Epithelial cell of proximal tubule (primary cell): ENCODE measurements at regions not wholly inside any gene's neighbourhood (a gene's known extent, or its start where the extent isn't known, plus 50 kb on each side); places are given as distances from the start of the nearest gene placed in this dataset.

Source experiments
- DNase-seq: peaks from one replicate; pipeline ENCODE4 v3.0.0-alpha.2; 2011; ENCODE audit warnings: low read depth
- H3K4me3 ChIP-seq: 2 replicates; pipeline ENCODE4 v1.5.1; 2011; ENCODE audit warnings: low read depth, mild to moderate bottlenecking, low read length
- TF ChIP-seq, protein P1 (sequence below): conservative IDR thresholded peaks from 2 replicates; pipeline ENCODE4 v1.5.1; 2012; ENCODE audit warnings: low read depth, mild to moderate bottlenecking, low read length

DNA sequence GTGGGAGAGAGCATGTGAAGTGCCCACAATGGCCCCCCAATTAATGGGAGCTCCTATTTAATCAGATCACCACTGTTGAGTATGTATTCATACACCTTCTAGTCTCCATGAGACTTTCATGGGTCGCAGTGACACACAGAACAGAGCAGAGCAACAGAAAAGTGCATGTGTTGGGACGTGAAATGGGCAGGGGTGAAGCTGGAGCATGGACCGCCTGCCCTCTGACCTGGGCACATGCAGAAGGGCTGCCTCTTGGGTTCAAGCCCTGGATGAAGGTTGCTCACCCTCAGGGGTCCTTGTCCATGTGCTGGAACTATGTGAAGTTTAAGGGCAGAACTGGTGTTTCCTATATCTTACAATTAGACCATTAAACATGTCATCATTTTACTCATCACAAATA is 106.0 kb upstream of the PHACTR3 start:
- TF ChIP-seq, protein P1, sequence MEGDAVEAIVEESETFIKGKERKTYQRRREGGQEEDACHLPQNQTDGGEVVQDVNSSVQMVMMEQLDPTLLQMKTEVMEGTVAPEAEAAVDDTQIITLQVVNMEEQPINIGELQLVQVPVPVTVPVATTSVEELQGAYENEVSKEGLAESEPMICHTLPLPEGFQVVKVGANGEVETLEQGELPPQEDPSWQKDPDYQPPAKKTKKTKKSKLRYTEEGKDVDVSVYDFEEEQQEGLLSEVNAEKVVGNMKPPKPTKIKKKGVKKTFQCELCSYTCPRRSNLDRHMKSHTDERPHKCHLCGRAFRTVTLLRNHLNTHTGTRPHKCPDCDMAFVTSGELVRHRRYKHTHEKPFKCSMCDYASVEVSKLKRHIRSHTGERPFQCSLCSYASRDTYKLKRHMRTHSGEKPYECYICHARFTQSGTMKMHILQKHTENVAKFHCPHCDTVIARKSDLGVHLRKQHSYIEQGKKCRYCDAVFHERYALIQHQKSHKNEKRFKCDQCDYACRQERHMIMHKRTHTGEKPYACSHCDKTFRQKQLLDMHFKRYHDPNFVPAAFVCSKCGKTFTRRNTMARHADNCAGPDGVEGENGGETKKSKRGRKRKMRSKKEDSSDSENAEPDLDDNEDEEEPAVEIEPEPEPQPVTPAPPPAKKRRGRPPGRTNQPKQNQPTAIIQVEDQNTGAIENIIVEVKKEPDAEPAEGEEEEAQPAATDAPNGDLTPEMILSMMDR = no peak
- DNase-seq = no peak
- H3K4me3 ChIP-seq = no peak overlapping the region

DNA sequence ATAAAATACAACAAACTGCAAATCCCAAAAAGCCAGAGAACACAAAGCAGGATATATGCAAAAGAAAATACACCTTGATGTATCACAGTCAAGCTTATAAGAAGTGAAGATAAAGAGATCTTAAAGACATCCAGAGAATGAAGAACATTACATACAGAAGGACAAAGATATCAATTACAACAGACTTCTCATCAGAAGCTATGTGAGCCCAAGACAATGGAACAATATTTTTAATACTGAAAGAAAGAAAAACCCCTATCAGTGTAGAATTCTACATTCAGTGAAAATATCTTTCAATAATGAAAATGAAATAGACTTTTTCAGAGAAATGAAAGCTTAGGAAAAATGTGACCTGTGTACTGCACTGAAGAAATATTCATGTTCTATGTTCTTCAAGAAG is 104.5 kb upstream of the PHACTR3 start:
- TF ChIP-seq, protein P1 = no peak
- DNase-seq = no peak
- H3K4me3 ChIP-seq = no peak overlapping the region

DNA sequence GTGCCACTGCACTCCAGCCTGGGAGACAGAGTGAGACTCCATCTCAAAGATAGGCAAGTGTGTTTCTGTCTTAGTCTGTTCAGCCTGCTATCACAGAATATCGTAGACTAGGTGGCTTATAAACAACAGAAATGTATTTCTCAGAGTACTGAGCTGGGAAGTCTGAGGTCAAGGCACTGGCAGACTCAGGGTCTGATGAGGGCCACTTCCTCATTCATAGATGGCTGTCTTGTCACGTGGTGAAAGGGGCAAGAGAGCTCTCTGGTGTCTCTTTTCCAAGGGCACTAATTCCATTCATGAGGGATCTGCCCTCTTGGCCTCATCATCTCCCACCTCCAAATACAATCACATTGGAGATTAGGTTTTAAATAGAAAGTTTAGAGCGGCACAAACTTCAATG is 95.6 kb upstream of the PHACTR3 start:
- DNase-seq = no peak
- H3K4me3 ChIP-seq = no peak overlapping the region
- TF ChIP-seq, protein P1 = no peak

DNA sequence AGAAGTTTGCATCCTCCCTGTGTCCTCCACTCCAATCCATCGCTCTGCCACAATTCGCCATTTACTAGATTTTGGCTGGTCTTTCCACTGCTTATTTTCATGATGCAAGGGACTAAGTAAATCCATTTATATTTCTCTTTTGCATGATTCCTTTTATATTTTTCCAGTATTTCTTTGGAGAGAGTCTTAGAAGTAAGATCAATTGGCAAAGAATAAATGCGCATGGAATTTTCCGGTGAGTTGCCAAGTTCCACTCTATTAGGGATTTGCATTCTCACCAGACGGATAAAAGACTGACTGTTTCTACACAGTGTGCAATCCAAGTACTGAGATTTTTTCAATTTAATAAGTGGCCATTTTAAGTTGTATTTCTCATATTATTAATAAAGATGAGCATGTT is 91.7 kb upstream of the PHACTR3 start:
- DNase-seq = no peak
- TF ChIP-seq, protein P1 = no peak
- no peak overlapping the region for H3K4me3 ChIP-seq

DNA sequence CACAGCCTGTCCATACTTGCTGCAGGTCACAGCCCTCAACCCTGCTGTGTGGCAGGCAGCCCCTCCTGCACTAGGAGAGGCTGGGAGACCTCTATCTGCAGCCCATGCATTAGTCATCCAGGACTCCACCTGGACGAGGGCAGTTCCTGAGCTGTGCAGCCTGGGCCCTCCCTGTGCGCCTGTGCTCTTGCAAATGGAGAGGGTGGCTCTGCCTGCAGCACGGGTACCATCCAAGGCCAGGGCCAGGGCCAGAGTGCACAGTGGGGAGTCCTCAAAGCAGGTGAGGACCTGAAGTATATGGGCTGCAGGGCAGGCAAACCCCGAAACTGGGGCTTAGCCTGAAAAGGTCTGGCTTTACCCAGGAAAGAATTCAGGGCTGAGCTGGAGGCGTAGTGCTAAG is 89.8 kb upstream of the PHACTR3 start:
- TF ChIP-seq, protein P1 = no peak
- H3K4me3 ChIP-seq = no peak overlapping the region
- DNase-seq = no peak

DNA sequence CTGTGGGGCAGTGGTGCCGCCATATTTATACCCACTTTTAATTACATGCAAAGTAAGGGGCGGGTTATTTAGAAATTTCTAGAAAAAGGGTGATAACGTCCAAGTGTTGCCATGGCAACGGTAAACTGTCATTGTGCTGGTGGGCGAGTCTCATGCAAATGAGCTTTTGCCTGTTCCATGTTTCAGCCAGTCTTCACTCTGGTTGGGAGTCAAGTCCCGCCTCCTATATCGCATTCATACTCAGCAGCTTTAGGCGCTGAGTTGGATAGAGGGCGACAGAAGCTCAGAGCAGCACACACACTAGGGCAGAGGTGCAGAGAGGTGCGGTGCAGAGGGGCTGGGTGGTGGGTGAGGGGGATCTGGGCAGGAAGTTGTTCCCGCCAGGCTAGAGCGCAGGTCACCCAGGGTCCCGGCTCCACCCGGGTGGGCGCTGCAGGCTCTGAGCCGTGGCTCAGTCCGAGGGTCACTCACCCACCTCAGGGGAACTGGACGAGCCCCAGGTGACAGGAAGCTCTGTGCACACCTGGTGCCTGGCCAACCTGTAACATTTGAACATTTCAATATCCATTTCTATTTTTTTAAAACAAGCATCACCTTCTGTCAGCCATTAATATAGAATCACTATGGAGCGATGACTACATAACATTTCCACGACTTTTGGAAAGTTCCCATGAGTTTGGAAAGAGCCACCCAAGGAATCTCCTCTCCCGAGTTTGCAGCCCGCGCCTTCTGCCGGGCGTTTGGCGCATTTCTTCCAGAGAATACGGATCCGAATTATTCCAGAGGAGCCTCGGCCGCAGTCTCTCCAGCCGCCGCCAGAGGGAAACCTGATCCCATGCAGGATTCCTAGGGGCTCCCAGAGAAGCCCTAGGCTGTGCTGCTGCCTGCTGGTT is 89.1 kb upstream of the PHACTR3 start:
- H3K4me3 ChIP-seq = no peak overlapping the region
- no peak for DNase-seq
- TF ChIP-seq, protein P1 = peak; percentile 86

DNA sequence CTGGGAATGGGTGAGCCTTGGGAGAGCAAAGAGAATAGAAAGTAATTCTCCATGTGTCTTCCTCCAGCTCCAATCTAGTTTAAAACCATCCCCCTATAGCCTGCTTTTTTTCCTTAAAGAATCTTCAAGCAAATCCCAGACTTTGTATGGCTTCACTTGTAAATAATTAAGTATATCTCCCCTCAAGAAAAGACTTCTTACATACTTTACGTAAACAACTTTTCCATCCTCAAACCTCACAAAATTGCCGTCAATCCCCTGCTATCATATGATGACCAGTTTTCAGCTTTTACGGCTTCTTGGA is 88.5 kb upstream of the PHACTR3 start:
- TF ChIP-seq, protein P1 = no peak
- DNase-seq = no peak

More for the DNA sequence above, 88.5 kb upstream of the PHACTR3 start:
- no peak overlapping the region for H3K4me3 ChIP-seq
